HG03025 (cell line): ENCODE measurements at regions not wholly inside any gene's neighbourhood (a gene's known extent, or its start where the extent isn't known, plus 50 kb on each side); places are given as distances from the start of the nearest gene placed in this dataset.
"Not testable (repeated sequence)": the region's sequence is repeated elsewhere in the genome, so short reads cannot be mapped to it uniquely, and the experiment has no call there.

ENCODE experiments used
- ATAC-seq: cut with Tn5 transposase; IDR thresholded peaks from one replicate; pipeline ENCODE4 v1.9.1; 2021; ENCODE audit warnings: mild to moderate bottlenecking, moderate library complexity; ENCODE audit not compliant: unreplicated experiment, low FRiP score

GRCh38 chr10:117830787-117831212 is 215.9 kb downstream of the RAB11FIP2 start:
- no peak for ATAC-seq

GRCh38 chr10:117838500-117839498 is 207.9 kb downstream of the RAB11FIP2 start:
- not testable (repeated sequence) for ATAC-seq

DNA sequence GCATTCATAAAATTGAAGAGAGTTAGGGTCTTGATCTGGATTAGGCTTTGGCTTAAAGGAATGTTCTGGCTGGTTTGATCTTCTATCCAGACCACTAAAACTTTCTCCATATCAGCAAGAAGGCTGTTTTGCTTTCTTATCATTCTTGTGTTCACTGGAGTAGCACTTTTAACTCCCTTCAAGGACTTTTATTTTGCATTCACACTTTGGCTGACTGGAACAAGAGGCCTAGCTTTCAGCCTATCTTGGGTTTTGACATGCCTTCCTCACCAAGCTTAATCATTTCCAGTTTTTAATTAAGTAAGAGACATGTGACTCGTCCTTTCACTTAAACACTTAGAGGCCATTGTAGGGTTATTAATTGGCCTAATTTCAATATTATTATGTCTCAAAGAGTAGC is 190.3 kb downstream of the RAB11FIP2 start:
- not testable (repeated sequence) for ATAC-seq

DNA sequence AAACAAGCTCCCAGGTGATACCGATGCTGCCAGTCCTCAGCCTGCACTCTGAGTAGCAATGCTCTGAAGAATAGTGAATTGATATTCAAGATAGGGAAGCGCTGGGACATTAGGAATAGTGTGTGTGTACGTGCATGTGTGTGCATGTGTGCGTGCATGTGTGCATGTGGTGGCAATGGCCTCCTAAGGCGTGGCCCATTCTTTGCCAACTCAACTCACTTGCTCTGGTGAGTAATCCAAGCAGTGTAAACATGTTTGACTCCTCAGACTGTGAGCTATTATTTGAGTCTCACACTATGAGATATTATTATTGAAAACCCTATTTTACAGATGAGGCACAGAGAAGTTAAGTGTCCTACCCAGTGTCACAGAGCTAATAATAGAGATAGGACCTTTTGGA is 186.6 kb downstream of the RAB11FIP2 start:
- no peak for ATAC-seq

DNA sequence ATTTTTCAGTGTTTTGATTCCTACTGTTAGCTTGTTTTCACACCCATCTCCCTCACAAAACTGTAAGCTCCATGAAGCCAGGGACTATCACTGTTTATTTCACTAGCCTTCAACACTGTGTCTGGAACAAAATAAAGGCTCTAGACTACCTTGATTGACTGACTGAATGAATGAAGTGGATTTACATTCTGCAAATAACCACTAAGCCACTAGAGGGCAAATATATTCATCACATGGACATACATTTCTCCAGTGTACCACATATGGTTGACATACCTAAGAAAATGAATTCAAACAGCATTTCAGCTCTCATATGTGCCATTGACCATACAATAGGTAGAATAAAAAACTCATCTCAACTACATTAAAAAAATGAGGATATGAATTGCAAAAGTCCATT is 185.9 kb downstream of the RAB11FIP2 start:
- no peak for ATAC-seq

DNA sequence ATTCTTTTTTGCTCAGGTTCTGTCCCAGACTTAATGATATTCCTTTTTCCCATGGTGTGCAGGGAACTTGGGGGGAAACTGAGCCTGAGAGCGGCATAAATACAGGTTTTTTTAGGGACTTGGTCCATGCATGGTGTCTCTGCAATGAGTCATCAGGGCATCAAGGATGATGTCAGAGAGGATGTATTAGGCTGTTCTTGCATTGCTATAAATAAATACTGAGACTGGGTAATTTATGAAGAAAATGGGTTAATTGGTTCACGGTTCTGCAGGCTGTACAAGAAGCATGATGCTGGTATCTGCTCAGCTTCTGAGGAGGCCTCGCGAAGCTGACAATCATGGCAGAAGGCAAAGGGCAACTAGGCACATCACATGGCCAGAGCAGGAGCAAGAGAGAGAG is 185.4 kb downstream of the RAB11FIP2 start:
- no peak for ATAC-seq

DNA sequence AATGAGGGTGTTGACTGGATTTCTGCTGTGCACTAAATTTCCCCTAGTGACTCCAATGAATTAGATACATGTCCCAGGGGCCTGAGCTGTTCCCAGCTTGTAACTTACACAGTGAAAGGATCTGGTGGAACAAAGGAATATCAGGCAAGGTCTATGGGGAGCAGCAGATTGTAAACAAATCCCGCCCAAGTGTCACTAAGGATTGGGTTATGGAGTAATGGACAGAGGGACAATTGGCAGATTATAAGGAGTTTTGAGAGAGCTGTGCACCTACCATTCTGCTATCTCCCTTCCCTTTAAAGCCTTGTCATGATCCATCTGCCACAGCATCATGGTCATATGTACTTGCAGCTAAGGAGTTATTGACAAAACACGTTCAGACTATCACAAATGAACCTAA is 183.0 kb downstream of the RAB11FIP2 start:
- ATAC-seq, result no peak

- ATAC-seq, result no peak
Measured at GRCh38 chr10:117865945-117866344, 180.8 kb downstream of the RAB11FIP2 start.

- ATAC-seq, result no peak
Measured at GRCh38 chr10:117868151-117868550, 178.6 kb downstream of the RAB11FIP2 start.

DNA sequence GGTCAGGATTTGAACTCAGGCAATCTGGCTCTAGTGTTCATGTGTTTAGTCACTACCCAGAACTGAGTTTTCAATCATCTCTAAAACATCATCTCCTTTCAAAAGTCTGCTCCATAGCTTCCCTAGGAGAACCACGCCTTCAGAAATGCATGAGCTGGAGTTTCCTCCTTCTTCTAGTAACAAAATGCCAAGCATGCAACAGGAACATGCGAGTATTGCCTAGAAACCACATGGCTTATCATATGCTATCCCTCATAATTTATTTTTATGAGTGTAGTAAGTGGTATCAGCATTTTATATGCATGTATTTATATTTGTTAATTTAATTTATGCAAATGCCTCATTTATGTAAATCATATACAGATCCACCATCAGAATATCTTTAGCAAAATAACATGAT is 170.9 kb downstream of the RAB11FIP2 start:
- no peak for ATAC-seq

- no peak for ATAC-seq
Measured at GRCh38 chr10:117876210-117876609, 170.5 kb downstream of the RAB11FIP2 start.

DNA sequence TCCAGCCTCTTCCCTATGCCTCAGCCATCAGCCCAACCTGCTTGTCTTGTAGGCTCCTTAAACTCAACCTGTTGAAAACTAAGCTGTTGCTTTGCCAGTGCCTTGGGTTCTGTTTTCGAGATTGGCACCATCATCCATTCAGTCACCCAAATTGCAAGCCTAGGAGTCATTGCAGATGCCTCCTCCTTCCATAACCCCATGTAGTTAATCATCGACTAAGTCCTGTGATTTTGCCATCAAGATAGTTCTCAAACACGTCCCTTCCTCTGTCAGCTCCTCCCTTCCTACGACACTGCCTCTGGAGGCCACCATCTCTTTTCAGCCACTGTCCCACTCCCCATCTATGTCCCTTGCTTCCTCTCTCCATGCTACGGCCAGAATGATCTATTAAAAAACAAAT is 168.1 kb downstream of the RAB11FIP2 start:
- ATAC-seq, result no peak

GRCh38 chr10:117884093-117884492 is 162.6 kb downstream of the RAB11FIP2 start:
- ATAC-seq, result no peak

- no peak for ATAC-seq
Measured at GRCh38 chr10:117884592-117884991, 162.1 kb downstream of the RAB11FIP2 start.

DNA sequence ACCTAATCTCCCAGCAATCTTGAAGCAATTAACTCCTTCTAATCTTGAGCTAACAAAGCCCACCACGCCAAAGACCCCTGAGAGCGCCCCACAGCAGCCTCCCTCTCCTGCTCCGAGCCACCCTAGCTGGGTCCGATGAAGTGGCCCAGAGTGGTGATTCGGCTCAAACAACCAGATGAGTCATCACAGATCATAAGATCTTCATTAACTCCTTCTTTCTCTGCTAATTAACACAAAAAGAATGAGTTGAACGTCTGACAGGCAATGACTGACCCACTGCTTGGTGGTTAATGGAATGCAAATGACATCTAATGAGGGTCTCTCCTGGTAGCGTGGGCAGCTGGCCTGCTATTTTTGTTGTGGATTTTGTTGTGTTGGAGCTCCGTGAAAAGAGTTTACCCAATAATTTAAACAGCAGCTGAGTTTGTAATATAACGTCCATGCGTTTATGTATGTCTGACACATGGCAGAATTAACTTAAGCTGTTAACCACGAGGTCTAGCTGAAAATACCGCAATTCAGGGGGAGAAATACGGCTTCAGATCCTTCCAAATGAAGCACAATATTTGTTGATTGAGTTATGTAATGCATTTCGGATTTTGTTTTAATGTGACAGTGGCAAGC is 161.4 kb downstream of the RAB11FIP2 start:
- no peak for ATAC-seq

DNA sequence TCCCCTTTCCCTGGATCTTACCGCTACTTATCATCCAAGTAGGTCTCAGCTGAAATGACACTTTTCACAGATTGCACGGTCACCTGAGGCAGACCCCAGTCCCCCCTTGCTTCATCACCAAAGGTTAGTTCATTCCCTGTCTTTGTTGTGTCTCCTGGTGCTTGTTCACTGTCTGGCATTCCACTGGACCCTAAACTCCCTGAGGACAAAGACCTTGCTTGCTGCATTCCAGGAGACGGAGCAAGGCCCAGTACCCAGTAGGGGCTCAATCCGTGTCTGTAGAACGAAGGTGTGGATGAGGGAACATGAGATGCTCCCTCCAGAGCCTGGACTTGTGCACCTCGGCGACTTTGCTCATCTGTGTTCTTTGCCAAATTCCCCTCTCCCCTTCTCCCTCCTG is 160.0 kb downstream of the RAB11FIP2 start:
- ATAC-seq, result no peak

- no peak for ATAC-seq
Measured at GRCh38 chr10:117889664-117890063, 157.1 kb downstream of the RAB11FIP2 start.

DNA sequence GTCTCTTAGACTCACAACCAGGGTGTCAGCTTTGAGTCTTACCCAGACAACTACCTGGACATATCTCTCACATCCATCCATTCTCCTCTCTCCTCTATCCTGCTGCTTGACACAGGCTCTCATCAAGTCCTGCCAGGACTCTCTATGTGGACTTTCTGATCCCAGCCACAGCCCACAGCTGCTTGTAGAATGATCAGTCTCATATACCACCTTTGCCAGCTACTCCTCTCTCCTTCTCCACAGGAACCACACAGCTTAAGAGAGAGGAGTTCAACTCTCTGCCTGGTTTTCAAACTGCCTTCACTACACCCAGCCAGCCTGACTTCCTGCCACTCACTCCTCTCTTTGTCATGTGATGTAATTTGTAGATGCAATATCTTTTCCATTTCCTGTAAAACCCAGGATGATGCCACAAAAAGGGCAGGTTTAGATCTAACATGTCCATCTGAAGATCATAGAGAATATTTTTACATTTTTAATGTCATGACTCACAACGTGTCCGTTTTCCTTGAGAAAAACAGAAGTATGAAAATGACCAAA is 154.0 kb downstream of the RAB11FIP2 start:
- ATAC-seq, result no peak

GRCh38 chr10:117894339-117894738 is 152.4 kb downstream of the RAB11FIP2 start:
- ATAC-seq, result no peak

DNA sequence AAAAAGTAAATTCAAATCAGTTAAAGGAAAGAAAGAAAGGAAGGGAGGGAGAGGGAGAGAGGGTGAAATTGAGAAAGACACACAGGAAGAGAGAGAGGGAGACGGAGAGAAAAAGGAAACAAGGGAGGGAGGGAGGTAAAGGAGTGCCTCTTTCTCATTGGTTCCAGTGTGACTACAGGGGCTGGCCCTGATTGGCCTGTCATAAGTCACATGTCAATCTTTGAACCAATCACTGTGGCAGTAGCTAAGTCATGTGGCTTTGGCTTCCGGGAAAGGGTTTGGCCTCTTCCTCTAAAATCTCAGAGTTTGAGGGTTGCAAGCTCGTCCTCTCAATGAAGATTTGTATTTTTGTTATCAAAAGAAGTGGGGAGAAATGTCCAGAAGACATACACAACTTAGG is 150.2 kb downstream of the RAB11FIP2 start:
- ATAC-seq, result no peak

GRCh38 chr10:117899181-117899683 is 147.5 kb downstream of the RAB11FIP2 start:
- no peak for ATAC-seq
